ENCODE measurements at regions not wholly inside any gene's neighbourhood (a gene's known extent, or its start where the extent isn't known, plus 50 kb on each side); places are given as distances from the start of the nearest gene placed in this dataset.

- H3K23ac ChIP-seq (ENCODE audit: insufficient read length) = no peak overlapping the region
- ChIA-PET CTCF (ENCODE audit: partially characterized antibody) (interaction anchor here (1.0 kb wide), 1 partner anchor 51 kb away, joined by 3 read pairs; no protein-coding TSS in a partner anchor), POLR2A (ENCODE audit: partially characterized antibody) (no interaction called here)
- no peak overlapping the region for H2BK15ac ChIP-seq (ENCODE audit: low read length)
- no peak overlapping the region for H2AFZ ChIP-seq (ENCODE audit: low read length)
- no peak overlapping the region; the same call in 1 of the 2 replicates for H4K8ac ChIP-seq (ENCODE audit: extremely low read depth, insufficient read depth, low read length)
- no peak overlapping the region for H3K4me2 ChIP-seq (ENCODE audit: insufficient read depth in 1 of 2, low read depth in 2 of 2, low read length in 2 of 2)
- no peaks in the 10 kb centered on the region for H3K79me2 ChIP-seq (ENCODE audit: control insufficient read depth in 1 of 2, insufficient read depth in 2 of 2, low read length in 2 of 2)
- no peak overlapping the region for H4K91ac ChIP-seq (replicated peaks; ENCODE audit: insufficient read length, low read length)
- H3K36me3 ChIP-seq (ENCODE audit: control insufficient read depth in 2 of 4, insufficient read depth in 4 of 4, low read length in 3 of 4) = no peaks in the 10 kb centered on the region
- H3K14ac ChIP-seq (ENCODE audit: insufficient read length) = no peak overlapping the region
- H3K4me1 ChIP-seq (replicated peaks in 1 of 4; ENCODE audit: control insufficient read depth in 3 of 4, insufficient read depth in 4 of 4, low read length in 3 of 4) = peaks cover 0 to 9% (median 7%) of the 10 kb centered on the region in 4 experiments; a peak in 4 of 7 replicates
- H4K5ac ChIP-seq (ENCODE audit: insufficient read length, low read depth, low read length) = no peak overlapping the region
- no peak overlapping the region for H3K18ac ChIP-seq (ENCODE audit: extremely low read depth, low read length)
- 0 out of 4 replicates have a peak, but pooled peaks cover 0 to 2% of the 10 kb centered on the region in 2 experiments for H3K9me3 ChIP-seq (ENCODE audit: insufficient read depth in 2 of 2, low read depth in 1 of 2, low read length in 1 of 2)
- WGBS, 2 experiments (ENCODE audit: extremely low coverage in 1 of 2, insufficient coverage in 1 of 2, insufficient read length in 1 of 2, insufficient replicate concordance in 2 of 2, low coverage in 1 of 2, low lambda C conversion rate in 2 of 2, missing lambda C conversion rate in 1 of 2) = 98% methylated on average over 3 of the region's 3 CpGs; no CpG with 5 or more reads in 1 of the 2 experiments
- H2BK5ac ChIP-seq (ENCODE audit: low read depth, low read length) = no peak overlapping the region
- H3K27me3 ChIP-seq (replicated peaks in 1 of 4; ENCODE audit: control insufficient read depth in 3 of 4, extremely low read depth in 1 of 4, insufficient read depth in 3 of 4, low read length in 3 of 4) = no peaks in the 10 kb centered on the region; a peak in 1 of 7 replicates
- no peak overlapping the region for H2BK120ac ChIP-seq (replicated peaks; ENCODE audit: low read depth, low read length)
- FAIRE-seq (no peak), DNase-seq (ENCODE audit: low read depth in 1 of 2, low spot score in 2 of 2) (no peak)
- H3K23me2 ChIP-seq (ENCODE audit: low read depth, low read length) = no peaks in the 10 kb centered on the region; the same call in 1 of the 2 replicates
- H3K27ac ChIP-seq (ENCODE audit: low read depth, low read length) = no peak overlapping the region
- H3K4me3 ChIP-seq (ENCODE audit: extremely low read depth in 1 of 4, insufficient read depth in 2 of 4, low read depth in 3 of 4, low read length in 4 of 4) = no peak overlapping the region
- no peak overlapping the region; the same call in 1 of the 2 replicates for H2BK20ac ChIP-seq (ENCODE audit: low read length)
- no peak overlapping the region for H2BK12ac ChIP-seq (ENCODE audit: low read depth, low read length)
- H3K79me1 ChIP-seq (ENCODE audit: low read depth, low read length) = no peaks in the 10 kb centered on the region
- H3K56ac ChIP-seq (replicated peaks; ENCODE audit: insufficient read length, low read depth, low read length) = no peak overlapping the region
- no peak overlapping the region for H2AK5ac ChIP-seq (ENCODE audit: low read depth, low read length)
- H3K4ac ChIP-seq (replicated peaks; ENCODE audit: insufficient read length, low read depth, low read length) = no peak overlapping the region
- no peak overlapping the region for H3K9ac ChIP-seq (replicated peaks in 1 of 4; ENCODE audit: extremely low read depth in 1 of 4, low read depth in 3 of 4, low read length in 3 of 4)
- H4K20me1 ChIP-seq (replicated peaks in 1 of 2; ENCODE audit: control insufficient read depth in 1 of 2, insufficient read depth in 2 of 2, low read length in 2 of 2) = no peaks in the 10 kb centered on the region
- no peak for TF ChIP-seq MAX (IDR thresholded peaks at IDR 0.05)
- no peak for TF ChIP-seq SIN3A (conservative IDR thresholded peaks at IDR 0.05 in 1 of 2, IDR thresholded peaks at IDR 0.05 in 1 of 2; ENCODE audit: low read depth in 1 of 2, low read length in 2 of 2)
- TF ChIP-seq EZH2 (IDR thresholded peaks at IDR 0.05; ENCODE audit: low read depth, low read length, severe bottlenecking) = no peak
- TF ChIP-seq HDAC6 (IDR thresholded peaks at IDR 0.05; ENCODE audit: low read depth, low read length) = no peak
- no peak for TF ChIP-seq CHD1 (IDR thresholded peaks at IDR 0.05; ENCODE audit: low read depth, low read length)
- TF ChIP-seq CTBP2 (IDR thresholded peaks at IDR 0.05; ENCODE audit: borderline replicate concordance, insufficient read depth, insufficient read length, low read length) = no peak
- TF ChIP-seq PHF8 (conservative IDR thresholded peaks at IDR 0.05; ENCODE audit: low read depth, low read length) = no peak
- no peak for TF ChIP-seq JUN (IDR thresholded peaks at IDR 0.05; ENCODE audit: low read depth, low read length)
- no peak for TF ChIP-seq CREB1 (IDR thresholded peaks at IDR 0.05)
- no peak for TF ChIP-seq SAP30 (IDR thresholded peaks at IDR 0.05; ENCODE audit: insufficient read depth, insufficient replicate concordance, low read length)
- no peak for TF ChIP-seq TEAD4 (IDR thresholded peaks at IDR 0.05; ENCODE audit: low read depth, low read length)
- TF ChIP-seq TAF1 (IDR thresholded peaks at IDR 0.05; ENCODE audit: low read depth, low read length) = no peak
- no peak for TF ChIP-seq BCL11A (IDR thresholded peaks at IDR 0.05; ENCODE audit: low read depth in 2 of 2, low read length in 2 of 2)
- no peak for TF ChIP-seq BRCA1 (IDR thresholded peaks at IDR 0.05; ENCODE audit: low read depth, low read length)
- TF ChIP-seq KDM1A (IDR thresholded peaks at IDR 0.05; ENCODE audit: borderline replicate concordance, low read length) = no peak
These were observed 117.2 kb upstream of the NCK2 start for GRCh38 chr2:105627534-105627933.
